ENCODE measurements at regions not wholly inside any gene's neighbourhood (a gene's known extent, or its start where the extent isn't known, plus 50 kb on each side); places are given as distances from the start of the nearest gene placed in this dataset.
A peak's percentile ranks its signal among the peaks of the same experiment; 100 is the strongest.

GRCh38 chr1:208834381-208835096 lies 590.4 kb upstream of the PLXNA2 start:
- DNase-seq, result peak in 2 of 56 donors; percentile 2 to 3

GRCh38 chr1:208835097-208835463 lies 590.9 kb upstream of the PLXNA2 start:
- peak in 1 of 56 donors; percentile 1 for DNase-seq

DNA sequence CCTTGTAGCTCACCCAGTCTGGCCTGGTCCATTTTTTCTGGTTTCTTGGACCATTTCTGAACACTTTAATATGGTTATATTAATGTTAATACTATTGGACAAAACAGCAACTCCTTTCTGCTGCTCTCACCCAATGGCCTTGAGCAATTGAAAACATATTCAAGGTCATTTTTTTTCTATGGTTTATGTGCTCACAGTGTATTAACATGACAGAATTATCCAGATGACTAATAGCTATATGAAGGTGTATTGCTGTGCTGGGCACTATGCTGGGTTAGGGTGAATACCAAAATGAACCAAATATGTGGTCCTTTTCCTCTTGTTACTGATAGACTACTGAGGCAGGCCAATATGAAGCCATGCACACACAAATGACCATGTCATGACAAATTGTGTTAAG lies 591.6 kb upstream of the PLXNA2 start:
- DNase-seq, result no peak

DNA sequence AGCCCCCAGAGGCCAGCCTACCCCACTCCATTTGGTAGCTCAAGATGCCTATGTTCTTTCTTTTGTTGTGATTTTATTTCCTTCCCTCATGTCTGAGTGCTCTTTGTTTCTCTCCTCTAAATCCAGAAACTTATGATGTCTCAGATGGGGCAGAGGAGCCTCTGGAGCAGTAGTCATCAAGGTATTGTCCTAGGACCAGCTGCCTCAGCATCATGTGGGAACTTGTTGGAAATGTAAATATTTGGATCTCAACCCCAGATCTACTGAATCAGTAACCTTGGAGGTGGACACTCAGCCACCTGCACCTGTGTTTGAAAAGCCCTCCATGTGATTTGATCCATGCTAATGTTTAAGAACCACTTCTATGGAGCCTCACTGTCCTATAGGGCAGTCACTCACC lies 593.1 kb upstream of the PLXNA2 start:
- DNase-seq, result no peak

DNA sequence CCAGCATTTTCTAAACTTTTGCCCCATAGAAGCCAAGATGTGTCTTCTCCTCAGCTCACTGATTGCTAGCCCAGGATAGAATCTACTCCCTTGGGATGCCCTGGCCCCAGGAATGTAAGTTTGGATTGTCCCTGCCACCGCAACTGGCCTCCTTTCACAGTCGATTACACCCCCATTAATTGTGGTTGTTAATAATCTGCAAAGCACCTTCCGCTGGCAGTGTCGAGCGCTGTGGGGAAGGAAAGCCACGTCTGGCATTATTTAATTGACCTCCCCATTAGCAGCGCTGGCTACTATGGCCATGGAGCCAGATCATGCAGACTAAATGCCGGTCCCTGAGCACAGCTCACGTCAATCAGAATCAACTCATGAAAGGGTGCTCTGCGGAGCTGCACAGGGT lies 597.3 kb upstream of the PLXNA2 start:
- no peak for DNase-seq

DNA sequence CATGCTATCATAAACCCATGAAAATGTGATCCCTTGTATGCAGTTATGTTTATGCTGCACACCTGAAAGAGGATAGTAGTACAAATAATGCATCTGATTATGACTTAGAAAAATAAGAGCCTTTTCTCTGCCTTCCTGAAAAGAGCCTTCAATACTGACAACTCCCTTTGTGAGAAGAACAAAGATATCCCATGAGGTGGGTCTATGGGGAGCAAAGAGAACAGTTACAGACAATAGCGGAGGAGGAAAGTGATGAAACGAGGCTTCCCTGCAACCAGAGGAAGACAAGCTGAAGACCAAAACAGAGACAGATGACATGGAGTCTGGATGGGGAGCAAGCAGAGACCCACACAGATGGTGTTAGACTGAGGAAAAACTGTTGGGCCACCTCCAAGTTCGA lies 598.3 kb upstream of the PLXNA2 start:
- no peak for DNase-seq

- no peak for DNase-seq
These were observed 600.0 kb upstream of the PLXNA2 start for GRCh38 chr1:208844158-208844557.

DNA sequence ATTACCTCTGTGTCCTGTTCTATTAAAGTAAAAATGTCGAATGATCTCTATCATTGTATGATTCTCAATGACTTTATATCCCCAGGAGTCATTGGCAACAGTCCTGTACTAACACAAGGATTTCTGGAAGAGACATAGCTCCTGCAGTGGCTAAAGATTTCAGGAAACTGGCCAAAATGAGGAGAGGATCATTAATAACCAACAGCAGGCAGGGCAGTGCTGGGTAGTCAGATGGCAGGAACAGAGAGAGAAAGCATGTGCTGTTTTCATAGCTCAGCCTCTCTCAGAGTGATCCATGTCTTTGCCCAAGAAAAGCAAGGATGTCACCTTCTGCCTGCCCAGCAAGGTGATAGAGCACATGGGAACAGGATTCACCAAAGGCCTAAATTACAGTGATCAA lies 604.7 kb upstream of the PLXNA2 start:
- DNase-seq, result no peak

DNA sequence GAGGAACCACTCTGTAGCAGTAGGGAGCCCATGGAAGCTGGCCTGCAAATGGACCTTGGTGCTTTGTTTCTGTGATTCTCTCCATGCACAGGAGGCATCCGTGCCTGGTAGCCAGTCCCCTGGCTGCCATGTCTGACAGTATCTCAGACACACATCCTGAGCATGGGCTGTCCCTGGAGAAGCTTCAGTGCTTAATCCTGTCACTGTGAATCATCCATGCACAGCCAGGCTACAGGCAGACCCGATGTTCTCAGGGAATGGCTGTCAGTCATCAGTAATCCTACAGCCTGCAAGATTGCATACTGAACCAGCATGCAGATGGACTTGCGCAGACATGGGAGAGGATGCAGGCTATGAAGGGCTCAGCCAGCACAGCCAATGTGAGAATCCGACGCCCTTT lies 606.3 kb upstream of the PLXNA2 start:
- no peak for DNase-seq

DNA sequence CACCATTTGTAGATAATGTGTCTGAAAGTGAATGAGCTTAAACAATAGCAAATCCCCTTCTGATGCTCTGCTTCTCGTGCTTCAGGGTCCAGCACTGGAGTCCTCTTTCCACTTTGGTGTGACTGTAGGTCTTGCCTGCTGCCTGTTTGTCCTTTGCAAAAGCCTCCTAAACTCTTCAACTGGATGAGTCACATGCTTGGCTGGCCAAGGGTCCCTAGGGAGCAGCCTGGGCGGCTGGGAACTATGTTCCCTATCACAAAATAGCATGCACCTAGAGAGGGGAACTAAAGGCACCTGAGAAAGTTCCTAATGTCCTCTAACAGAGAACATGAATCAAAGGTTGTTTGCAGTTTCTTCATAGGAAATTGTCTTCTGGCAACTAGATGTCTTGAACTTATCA lies 607.2 kb upstream of the PLXNA2 start:
- DNase-seq, result no peak

DNA sequence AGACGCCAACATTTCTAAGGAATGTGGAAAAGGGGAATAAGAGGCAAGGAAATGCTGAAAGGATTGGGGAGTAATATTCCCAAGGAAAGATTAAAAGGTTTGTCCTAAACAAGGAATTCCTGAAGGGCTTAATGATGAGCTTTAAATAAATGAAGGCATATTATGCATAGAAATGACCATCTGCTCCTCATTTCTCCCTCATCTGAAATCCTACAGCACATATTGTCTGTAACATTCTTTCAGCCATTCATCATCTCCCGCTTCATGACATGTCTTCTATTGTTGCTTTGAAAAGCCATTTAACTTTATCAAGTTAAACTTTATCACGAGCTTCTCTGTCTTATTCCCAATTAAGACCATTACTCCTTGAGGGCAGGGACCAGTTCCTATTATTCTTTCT lies 608.7 kb upstream of the PLXNA2 start:
- DNase-seq, result no peak

GRCh38 chr1:208855403-208855802 lies 611.2 kb upstream of the PLXNA2 start:
- no peak for DNase-seq

DNA sequence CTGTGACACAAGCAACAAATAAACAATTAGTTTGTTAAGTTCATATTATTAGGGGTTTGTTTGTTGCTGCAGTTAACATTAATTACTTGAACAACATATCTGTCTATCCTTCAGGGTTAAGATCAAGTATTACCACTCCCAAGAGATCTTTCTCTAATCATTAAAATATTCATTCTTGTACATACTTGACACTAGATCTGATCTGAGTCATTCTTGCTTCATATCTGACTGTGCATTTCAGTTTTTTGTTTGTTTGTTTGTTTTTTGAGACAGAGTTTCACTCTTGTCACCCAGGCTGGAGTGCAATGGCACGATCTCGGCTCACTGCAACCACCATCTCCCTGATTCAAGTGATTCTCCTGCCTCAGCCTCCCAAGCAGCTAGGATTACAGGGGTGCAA lies 613.3 kb upstream of the PLXNA2 start:
- no peak for DNase-seq

DNA sequence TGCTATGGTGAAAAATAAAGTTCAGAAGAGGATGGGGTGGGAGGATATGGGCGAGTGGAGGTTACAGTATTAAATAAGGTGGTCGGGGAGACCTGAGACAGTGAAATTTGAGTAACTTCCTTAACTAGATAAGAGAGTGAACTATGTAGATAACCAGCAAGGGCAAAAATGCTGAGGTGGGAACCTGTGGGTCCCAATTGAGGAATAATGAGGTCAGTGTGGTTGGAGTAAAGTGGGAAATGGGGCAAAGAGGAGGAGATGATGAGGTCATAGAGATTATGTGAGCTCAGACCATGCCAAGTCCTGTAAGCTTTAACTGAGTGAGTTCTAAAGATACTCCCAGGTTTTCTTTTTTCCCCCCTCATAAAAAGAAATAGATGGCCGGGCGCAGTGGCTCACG lies 614.6 kb upstream of the PLXNA2 start:
- no peak for DNase-seq

DNA sequence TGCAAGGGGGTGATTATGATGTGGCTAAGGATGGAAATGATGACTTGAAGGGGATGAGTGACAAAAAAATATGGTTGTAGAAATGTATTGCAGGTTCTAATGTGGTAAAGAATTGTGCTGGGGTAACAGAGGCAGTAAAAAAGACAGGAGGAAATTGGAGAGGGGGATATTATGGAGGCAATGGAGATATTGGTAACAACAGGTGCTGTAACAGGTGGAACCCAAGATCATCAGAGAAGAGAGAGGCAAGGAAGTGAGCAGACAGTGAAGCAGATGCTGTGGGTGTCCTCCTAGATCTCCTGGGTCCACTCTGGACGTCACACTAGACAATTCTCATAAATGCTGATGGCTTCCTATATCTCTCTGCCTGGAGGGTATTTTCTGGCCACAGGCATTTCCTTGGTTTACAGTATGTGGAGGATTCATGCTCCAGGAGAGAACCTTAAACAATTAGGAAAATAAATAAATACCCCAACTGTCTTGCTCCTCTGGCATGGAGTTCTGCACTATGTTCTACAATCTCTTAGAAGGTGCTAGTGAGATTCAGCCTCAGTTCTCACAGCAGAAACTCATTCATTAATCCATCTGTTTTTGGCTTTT lies 620.3 kb upstream of the PLXNA2 start:
- no peak for DNase-seq

GRCh38 chr1:208866386-208866955 lies 622.3 kb upstream of the PLXNA2 start:
- no peak for DNase-seq

DNA sequence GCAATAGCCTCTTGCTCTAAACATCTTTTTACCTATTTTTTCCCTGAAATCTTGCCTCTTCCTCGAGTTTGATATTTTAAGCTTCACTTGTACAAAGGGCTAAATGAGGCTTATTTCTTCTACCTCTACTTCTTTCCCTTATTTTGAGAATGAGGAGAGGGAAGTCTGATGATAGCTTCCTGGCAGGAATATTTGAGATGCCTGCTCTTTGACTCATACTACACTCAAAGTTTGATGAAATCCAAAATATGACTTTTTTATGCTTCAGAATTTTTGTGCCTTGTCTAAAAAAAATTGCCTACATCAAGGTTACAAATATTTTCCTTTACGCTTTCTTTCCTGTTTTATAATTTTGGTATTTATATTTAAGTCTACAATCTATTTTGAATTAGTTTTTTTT lies 624.4 kb upstream of the PLXNA2 start:
- no peak for DNase-seq

DNA sequence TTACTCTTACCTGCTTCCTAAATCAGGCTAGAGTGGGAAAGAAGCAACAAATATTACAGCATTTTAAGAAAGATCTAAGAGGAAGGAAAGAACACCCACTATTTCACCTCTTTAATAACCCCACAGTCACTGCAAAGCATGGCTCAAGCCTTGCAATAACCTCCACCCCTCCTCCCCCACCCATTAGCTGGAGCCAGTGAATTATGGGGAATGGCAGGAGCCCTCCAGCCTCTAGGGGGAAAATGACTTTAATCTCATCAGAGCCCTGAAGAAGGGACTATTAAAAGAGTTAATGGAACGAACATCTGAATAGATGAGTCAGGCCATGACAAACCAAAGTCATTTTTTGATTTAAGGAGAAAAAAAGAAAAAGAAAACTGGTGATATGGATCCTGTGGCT lies 630.7 kb upstream of the PLXNA2 start:
- DNase-seq, result no peak

DNA sequence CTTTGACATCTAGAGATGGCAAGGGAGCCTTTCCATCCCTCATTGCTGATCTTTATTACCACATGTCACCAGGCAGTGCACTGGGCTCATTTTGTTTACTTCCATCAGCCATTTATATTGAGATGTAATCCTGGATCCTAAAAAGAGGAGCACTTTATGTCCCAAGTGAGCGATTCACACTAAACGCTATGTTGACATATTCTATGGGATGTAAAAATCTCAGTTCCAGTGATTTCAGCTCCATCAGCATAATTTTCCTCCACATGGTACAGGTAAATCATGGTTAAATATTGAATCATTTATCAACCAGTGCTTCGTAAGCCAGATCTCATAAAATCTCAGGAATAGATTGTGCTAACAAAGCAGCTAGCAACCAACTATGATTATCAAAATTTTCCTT lies 634.8 kb upstream of the PLXNA2 start:
- DNase-seq, result no peak

GRCh38 chr1:208880433-208881100 lies 636.4 kb upstream of the PLXNA2 start:
- DNase-seq, result no peak

- no peak for DNase-seq
These were observed 640.9 kb upstream of the PLXNA2 start for GRCh38 chr1:208885060-208885459.

DNA sequence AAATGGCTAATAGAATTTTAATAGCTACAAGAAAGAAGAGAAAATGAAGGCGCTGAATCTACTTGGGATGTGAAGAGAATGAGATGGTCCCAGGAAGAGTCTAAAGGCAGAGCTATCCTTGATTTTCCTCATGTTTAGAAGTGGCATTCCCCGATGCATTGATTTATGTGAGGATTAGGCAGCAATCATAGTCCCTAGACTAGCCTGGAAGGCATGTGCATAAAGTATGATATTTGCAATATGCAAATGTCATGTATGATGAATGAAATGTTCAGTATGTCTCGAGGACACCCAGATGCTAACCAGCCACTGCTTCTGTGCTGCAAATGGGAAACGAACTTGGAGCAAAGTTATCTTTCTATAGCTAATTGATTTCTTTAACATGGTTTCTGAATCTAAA lies 641.5 kb upstream of the PLXNA2 start:
- DNase-seq, result no peak

GRCh38 chr1:208888376-208888775 lies 644.2 kb upstream of the PLXNA2 start:
- DNase-seq, result no peak

Data from amygdala (tissue), 56 donors.